Hematopoietic multipotent progenitor cell treated with erythropoietin and hydrocortisone succinate and interleukin-3 and kit ligand, for 8 days (in vitro differentiated cells): ENCODE measurements at regions not wholly inside any gene's neighbourhood (a gene's known extent, or its start where the extent isn't known, plus 50 kb on each side); places are given as distances from the start of the nearest gene placed in this dataset.
A peak's percentile ranks its signal among the peaks of the same experiment; 100 is the strongest.
"Not testable (repeated sequence)": the region's sequence is repeated elsewhere in the genome, so short reads cannot be mapped to it uniquely, and the experiment has no call there.

Experiments
- DNase-seq: peaks from one replicate; pipeline ENCODE4 v3.0.0-alpha.2; 2015

DNA sequence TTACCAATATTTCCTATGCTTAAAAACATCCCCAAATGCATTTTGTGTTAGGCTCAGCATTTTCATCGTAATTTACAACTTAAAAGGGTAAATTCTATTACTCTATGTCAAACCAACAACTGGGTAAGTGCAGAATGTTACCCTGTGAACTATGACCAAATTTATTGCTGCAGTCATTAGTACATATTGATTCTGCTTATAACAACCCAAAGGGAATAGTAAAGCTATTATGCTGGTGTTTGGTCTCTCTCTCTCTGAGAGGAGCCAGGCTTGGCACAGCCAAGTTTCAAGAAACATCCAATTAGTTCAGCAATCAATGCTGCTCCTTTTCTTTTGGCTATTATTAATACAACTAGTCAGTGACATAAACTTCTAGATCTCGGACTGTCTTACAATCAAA lies 747.7 kb downstream of the CENPC start:
- no peak for DNase-seq

DNA sequence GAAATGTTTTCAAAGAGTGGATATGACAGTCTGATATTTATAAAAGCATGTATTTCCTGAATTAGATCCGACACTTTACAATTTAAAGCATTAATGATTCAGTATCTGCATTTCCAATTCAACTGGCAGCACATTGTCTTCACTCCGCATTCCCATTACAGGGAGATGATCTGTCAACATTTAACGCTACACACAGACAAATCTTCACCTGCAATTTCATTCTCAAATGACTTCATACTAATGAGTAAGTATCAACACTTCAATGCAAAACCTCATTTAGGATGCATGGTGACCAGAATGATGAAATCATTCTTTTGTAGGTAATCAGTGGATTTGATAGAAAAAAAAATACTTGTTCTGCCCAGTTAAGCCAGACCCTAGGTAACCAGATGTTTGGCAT lies 749.6 kb downstream of the CENPC start:
- DNase-seq: no peak

DNA sequence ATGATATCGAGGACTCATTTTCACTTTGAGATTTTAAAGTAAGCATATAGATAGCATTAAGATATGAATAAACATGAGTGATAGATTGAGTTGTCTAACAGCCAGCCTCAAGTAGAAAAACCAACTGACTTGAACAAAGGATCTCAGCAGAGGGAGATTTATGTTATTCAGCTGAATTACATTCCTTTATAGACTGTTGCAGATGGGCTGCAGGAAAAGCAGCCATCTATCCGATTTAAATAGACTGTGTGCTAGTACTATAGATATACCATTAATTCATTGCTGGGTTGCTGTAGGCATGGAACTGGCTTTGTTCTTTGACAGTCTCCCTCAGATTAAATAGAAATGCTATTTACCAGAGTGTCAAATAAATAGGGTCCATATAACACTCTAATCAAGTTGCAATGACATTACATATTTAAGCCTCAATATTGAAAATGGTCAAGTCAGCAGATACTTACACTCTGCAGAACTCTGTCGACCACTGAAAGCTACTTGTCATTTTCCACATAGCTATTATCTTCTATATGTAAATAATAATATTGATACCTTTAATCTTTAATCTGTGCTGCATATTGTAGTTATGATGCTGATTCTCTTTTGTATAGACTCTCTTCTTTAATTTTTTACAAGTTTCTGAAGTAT lies 750.8 kb downstream of the CENPC start:
- no peak for DNase-seq

DNA sequence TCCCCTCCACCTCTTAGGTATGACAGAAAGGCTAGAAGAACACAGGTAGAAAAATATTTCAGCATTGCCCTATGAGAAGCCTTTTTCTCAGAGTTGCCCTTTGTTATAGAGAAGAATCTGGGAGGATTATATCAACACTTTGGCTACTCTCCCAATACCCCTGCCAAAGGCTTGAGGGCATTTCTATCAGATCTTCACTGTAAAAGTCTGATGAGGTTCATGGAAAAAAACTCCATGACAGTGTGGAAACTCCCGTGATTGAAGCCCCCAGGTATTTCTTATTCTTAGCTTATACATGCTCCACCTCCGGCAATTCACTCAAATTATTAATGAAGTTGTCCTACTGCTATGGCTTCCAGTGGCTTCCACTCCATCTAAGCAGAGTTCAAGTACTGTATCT lies 753.6 kb downstream of the CENPC start:
- no peak for DNase-seq

DNA sequence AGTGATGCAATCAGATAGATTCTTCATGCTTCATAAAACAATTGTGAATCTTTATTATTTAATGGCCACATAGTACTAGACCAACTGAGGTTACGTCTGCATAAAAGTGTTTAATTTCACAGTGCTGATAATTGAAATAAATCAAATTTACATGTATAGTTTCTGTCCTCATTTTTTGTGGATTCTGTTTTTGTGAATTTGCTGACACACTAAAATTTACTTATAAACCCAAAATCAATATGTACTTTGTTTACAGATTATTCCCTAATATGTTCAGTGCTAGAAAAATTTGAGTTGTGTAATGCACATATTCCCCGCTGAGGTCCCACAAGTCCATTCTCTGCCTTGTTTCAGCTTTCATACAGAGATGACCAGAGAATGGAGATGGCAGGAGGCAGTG lies 759.8 kb downstream of the CENPC start:
- DNase-seq: no peak

DNA sequence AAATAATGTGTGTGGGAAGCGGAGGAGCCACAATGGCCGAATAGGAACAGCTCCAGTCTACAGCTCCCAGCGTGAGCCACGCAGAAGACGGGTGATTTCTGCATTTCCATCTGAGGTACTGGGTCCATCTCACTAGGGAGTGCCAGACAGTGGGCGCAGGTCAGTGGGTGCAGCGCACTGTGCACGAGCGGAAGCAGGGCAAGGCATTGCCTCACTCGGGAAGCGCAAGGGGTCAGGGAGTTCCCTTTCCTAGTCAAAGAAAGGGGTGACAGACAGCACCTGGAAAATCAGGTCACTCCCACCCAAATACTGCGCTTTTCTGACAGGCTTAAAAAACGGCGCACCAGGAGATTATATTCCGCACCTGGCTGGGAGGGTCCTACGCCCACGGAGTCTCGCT lies 762.6 kb downstream of the CENPC start:
- DNase-seq: not testable (repeated sequence)

DNA sequence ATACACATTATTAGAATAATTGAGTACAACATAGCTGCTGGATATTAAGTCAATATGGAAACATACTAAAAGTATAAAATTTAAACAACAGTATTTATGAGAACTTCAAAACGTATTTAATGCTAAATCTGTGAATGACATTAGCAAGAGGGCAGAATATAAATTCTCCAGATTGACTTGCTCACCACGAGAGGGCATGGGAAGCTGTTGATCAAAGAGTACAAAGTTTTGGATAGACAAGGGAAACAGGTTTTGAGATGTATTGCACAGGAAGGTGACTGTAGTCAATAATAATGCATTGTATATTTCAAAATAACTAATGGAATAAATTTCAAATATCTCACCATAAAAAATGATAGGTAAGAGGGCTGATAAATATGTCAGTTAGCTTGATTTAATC lies 768.2 kb downstream of the CENPC start:
- DNase-seq: no peak

DNA sequence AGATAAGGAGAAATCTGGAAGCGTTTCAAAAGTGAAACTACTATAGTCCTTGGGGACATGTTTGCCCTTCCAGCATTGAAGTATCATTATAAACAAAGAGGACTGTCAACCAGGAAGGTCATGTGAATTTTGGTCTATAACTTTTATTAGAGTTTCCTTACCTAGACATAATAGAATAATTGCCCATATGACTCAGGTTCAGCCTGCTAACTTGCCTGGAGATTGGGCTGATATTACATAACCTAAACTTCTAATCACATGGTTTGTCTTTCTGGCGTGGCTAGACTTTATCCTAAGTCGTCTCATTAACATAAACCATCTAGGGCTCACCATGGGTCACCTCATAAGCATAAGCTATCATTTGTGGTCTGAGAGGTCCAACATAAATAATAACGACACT lies 775.9 kb downstream of the CENPC start:
- DNase-seq: no peak

DNA sequence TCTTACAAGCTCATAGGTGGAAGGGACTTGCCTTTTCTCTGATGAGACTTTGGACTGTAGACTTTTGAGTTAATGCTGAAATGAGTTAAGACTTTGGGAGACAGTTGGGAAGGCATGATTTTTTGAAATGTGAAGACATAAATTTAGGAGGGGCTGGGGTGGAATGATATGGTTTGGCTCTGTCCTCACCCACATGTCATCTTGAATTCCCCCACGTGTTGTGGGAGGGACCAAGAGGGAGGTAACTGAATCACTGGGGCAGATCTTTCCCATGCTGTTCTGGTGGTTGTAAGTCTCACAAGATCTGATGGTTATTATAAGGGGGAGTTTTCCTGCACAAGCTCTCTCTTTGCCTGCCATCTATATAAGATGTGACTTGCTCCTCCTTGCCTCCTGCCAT lies 777.9 kb downstream of the CENPC start:
- no peak for DNase-seq

DNA sequence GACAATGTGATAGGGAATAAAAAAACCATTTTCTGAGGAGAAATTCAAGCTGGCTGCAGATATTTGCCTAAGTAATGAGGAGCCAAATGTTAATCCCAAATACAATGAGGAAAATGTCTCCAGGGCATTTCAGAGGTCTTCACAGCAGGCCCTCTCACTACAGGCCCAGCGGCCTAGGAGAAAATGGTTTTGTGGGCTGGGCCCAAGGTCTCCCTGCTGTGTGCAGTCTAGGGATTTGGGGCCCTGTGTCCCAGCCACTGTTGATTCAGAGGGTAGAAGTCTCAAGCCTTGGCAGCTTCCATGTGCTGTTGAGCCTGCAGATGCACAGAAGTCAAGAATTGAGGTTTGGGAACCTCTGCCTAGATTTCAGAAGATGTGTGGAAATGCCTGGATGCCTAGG lies 778.7 kb downstream of the CENPC start:
- DNase-seq: no peak

DNA sequence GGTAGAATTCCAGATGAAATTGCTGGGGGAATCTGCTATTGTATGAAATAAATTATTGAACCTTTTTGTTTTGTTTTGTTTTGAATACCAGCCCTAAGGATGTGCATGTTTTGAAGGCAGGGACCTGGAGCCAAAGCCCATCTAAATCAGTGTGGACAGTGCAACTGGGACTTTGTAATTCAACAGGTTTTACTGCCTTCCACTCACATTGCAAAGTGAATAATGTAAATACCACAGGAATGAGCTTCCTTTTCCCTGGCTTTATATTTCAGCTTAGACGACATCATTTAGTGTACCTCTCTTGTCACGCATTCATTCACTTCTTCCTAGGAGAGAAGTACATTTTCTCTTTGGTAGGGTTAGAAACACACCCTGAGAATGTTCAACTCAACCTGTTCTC lies 795.0 kb downstream of the CENPC start:
- DNase-seq: no peak

DNA sequence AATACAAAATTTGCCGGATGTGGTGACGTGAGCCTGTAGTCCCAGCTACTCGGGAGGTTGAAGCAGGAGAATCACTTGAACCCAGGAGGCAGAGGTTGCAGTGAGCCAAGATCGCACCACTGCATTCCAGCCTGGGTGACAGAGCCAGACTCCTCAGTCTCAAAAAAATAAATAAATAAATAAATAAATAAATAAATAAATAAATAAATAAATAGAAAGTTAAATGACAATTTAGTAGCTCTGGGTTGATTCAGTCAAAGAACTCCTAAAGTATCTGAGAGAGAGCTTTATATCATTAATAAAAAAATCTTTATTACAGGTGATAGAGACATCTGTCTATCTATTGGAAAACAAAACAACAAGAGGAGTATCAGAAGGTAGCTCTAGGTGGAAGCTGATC lies 798.4 kb downstream of the CENPC start:
- not testable (repeated sequence) for DNase-seq

DNA sequence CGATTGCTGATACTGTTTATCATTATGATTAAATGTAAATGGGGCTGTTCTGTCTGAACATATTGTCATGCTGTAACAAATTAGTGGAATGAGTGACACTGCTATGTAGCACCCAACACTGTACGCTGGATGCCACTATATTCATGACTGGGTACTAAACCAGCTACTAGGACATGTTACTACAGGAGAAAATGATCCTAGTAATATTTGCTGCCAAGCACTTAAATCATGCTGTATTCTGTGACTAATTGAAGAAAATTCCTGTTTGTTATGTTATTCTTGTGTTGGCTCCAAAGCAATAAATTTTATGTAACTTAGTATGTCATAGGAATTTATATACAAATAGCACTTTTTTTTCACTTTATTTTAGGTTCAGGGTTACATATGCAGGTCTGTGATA lies 804.2 kb downstream of the CENPC start:
- DNase-seq: no peak

DNA sequence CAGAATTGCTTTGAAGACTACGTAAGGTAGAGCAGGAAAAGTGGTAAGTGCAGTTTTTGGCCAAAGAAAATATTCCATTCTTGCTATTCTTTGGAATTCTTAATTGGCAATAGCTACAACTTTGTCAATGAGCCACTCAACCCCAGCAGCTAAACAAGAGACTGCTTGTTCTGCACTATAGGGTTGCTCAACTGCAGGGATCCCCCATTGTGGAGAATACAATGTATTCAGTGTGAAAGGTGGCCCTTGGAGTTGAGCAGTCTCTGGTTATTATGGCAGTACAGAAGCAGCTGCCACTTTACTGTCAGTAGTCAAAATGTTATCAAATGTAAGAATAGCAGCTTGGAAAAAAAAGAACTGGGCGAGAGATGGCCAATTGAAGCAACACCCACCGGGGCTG lies 808.7 kb downstream of the CENPC start:
- no peak for DNase-seq

DNA sequence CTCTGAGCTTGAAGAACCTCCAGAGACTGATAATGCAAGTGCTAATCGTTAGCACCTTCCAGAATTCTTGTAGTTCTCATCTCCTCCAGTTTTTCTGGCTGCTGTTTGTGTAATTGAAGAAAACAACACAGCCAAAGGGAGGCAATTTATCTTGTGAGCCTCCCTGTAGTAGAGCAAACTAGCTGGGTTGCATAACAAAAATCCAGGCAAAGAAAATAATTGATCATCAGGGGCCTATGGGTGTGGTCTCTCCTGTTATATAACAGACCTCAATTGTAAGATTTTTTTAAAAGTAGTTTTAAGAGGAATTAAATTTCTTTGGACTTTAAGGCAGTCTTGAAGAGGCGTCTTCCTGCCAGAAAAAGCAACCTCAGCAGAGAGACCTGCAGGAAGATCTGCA lies 817.0 kb downstream of the CENPC start:
- DNase-seq: no peak

DNA sequence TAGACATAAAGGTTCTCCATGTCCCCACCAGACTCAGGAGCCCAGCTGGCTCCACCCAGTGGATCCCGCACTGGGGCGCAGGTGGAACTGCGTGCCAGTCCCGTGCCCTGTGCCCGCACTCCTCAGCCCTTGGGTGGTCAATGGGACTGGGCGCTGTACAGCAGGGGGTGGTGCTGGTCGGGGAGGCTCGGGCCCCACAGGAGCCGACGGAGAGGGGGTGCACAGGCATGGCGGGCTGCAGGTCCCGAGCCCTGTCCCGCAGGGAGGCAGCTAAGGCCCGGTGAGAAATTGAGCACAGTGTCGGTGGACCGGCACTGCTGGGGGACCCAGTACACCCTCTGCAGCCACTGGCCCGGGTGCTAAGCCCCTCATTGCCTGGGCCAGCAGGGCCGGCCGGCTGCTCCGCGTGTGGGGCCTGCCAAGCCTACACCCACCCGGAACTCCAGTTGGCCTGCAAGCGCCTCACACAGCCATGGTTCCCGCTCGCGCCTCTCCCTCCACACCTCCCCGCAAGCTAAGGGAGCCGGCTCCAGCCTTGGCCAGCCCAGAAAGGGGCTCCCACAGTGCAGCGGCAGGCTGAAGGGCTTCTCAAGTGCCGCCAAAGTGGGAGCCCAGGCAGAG lies 832.9 kb downstream of the CENPC start:
- not testable (repeated sequence) for DNase-seq

DNA sequence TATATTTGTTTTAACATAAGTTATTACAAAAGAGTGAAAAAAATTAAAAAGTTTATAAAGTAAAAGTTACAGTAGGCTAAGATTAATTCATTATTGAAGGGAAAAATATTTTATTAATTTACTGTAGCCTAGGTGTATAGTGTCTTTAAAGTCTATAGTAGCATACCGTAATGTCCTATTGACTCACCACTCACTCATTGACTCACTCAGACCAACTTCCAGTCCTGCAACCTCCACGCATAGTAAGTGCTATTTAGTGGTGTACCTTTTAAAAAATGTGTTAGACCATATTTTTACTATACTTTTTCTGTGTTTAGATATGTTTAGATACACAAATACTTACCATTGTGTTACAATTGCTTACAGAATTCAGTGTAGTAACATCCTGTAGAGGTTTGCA lies 841.1 kb downstream of the CENPC start:
- no peak for DNase-seq

DNA sequence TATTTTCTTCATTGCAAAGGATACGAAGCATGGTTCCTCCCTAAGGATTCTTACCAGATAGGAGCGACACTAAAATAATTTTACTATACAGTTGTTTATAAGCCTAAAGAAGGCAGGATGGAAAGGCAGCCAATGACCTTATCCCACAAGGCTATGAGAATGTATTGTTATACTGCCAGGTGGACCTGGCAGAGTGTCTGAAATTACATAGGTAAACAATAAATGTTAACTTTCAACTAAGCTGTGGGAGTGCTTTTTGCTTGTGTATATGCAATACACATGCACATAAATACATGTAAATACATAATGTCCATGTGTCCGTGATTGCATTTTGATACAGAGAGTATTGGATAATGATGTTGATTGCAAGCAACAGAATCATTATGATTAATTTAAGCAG lies 850.6 kb downstream of the CENPC start:
- no peak for DNase-seq

DNA sequence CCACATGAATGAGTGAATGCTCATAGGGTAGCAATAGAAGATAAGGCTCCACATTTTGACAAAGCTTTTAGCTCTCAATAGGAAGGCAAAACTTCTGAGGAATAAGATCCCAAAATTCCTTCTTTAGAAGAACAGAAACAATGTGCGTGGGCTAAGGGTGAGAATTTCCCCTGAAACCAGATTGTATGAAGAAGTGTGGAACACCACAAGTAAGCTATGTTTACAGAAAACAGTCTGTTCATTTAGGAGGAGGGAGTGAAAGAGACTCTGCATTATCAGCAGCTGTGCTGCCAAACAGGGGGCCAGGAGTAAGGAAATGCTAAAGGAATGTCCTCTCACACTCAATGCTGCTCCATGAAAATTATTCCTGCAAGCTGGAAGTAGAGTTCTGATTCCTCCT lies 851.6 kb downstream of the CENPC start:
- no peak for DNase-seq

DNA sequence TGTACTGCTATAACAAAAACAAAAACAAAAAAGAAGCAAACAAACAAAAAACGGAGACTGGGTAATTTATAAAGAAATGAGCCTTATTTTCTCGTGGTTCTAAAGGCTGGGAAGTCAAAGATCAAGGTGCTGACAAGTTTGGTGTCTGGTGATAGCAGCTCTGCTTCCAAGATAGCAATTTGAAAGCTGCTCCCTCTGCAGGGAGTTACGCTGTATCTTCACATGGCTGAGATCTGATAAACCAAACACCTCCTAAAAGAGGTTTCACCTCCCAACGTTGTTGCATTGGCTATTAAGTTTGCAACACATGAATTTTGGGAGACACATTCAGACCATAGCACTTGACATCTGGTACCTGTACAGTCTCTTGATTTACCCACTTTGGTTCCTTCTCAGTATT lies 854.2 kb downstream of the CENPC start:
- DNase-seq: no peak

DNA sequence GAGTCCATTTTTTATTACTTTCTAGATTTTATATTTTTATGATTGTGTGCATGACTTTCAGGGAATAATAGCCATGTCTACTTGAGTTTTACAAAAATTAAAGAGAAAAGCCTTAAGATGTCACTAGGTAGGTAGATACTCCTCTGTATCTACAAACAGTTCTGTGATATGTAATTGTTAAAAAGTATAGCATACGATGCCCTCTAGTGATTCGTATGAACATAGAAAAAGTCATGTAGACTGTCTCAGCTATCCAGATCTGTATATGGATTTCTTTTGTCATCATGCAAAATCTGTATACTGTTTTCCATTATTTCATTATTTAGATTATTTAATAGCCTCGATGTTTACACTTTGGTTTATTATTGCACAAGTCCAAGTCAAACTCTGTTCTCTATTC lies 856.6 kb downstream of the CENPC start:
- DNase-seq: peak; percentile 1

DNA sequence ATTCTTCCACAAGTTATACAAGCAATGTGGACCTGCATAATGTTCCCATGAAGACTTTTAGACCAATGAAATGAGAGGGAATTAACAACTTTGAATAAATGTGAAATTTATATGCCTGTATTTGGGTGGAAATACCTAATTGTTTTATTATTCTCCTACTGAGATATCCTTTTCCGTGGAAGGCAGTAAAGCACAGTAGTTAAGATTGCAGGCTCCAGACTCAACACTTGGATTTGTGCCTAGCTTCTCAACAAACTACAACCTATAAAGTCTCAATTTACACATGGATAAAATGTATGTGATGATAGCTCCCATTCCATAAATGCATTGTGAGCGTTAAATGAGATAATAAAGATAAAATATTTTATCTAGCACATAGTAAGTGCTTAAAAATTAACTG lies 857.8 kb downstream of the CENPC start:
- no peak for DNase-seq

DNA sequence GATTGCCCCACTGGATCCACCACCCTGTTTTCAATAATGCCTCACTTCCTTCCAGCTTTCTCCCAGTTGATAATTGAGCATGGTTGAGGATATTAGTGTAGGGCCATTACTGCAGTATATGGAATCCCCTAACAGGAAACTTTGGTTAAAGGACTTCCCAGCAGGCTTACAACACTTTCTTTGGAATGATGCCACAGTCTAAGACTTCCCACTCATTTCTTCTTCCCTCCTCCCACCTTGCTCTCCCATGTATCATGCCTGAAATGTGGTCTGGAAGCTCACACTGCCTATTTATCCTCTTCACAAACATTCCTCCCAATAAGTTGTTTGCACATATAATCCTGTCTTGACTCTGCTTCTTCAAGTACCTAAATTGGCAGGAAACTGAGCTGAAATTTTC lies 863.3 kb downstream of the CENPC start:
- no peak for DNase-seq

DNA sequence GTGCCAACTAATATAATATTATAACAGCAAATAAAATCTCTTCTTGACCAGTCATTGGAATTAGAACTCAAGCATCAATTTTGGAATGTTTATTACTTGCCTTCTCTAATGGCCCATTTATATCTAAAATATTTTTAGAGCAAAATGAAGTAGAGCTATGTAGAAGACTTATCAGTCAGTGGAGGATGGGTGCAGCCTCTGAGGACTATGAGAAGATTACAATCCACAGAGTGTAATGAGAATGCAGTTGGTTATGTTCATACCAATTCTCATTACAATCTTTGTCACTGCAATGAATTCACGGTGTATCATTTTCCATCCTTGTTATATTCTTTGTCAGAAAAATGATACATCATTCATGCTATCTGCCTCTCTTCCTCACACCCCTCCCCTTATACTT lies 878.1 kb downstream of the CENPC start:
- DNase-seq: no peak

DNA sequence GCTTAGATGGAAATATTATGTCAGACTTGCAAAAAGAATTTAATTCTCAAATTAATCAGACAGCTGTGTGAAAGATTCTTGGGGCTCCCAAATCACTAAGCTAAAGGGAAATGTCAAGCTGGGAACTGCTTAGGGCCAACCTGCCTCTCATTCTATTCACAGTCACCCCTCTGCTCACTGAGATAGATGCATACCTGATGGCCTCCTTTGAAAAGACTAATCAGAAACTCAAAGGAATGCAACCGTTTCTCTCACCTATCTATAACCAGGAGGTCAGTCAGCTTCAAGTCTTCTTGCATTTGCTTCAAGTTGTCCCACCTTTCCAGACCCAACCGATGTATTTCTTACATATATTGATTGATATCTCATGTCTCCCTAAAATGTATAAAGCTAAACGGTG lies 882.7 kb downstream of the CENPC start:
- no peak for DNase-seq
